ENCODE measurements at regions not wholly inside any gene's neighbourhood (a gene's known extent, or its start where the extent isn't known, plus 50 kb on each side); places are given as distances from the start of the nearest gene placed in this dataset.
"Not testable (repeated sequence)": the region's sequence is repeated elsewhere in the genome, so short reads cannot be mapped to it uniquely, and the experiment has no call there.

DNA sequence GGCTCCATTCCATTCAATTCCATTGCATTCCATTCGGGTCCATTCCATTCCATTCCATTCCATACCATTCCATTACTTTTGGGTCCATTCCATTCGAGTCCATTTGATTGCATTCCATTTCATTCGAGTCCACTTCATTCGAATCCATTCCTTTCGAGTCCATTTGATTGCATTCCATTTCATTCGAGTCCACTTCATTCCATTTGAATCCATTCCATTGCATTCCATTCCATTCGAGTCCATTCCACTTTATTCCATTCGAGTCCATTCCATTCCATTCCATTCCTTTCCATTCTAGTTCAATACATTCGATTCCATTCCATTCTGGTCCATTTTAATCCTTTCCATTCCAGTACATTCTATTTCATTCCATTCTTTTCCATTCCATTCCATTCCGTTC, 334.0 kb downstream of the ZNF33B start:
- H3K9me3 ChIP-seq (ENCODE audit: control insufficient read depth, low read length, poor library complexity, severe bottlenecking), result peaks cover 27% of the 10 kb centered on the region
- H3K36me3 Mint-ChIP-seq (ENCODE audit: low read depth), result peaks cover 4% of the 10 kb centered on the region
- H3K4me3 Mint-ChIP-seq, result no peak overlapping the region
- ATAC-seq, result no peak
- no peak for DNase-seq
- no peaks in the 10 kb centered on the region for H3K27me3 Mint-ChIP-seq
- no peak overlapping the region for H3K27ac Mint-ChIP-seq
- no peaks in the 10 kb centered on the region for H3K4me1 Mint-ChIP-seq

DNA sequence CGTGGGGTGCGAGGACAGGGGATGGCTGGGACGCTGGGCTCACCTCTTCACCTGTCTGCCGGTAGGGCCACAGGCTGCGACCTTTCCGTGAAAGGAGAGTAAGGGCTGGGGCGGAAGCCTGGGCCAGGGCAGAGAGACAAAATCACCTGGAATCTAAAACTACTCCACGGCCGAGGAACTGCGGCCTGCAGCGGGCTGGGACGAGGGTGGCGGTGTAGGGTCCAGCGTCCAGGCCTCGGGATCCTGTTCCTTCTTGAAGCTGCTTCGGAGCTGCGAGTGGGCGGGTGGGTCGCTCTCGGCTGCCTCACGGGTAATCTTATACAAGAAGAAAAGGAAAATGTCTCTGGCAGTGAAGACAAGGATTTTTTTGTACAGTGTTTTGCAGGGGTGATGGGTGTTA, 356.5 kb downstream of the ZNF33B start:
- H3K9me3 ChIP-seq (ENCODE audit: control insufficient read depth, low read length, poor library complexity, severe bottlenecking); DNase-seq; H3K4me3 Mint-ChIP-seq; H3K27ac Mint-ChIP-seq; H3K36me3 Mint-ChIP-seq (ENCODE audit: low read depth); ATAC-seq; H3K4me1 Mint-ChIP-seq; H3K27me3 Mint-ChIP-seq: not testable (repeated sequence)

GRCh38 chr10:42269788-42270187, 368.6 kb downstream of the ZNF33B start:
- DNase-seq; H3K9me3 ChIP-seq (ENCODE audit: control insufficient read depth, low read length, poor library complexity, severe bottlenecking); ATAC-seq; H3K36me3 Mint-ChIP-seq (ENCODE audit: low read depth); H3K4me1 Mint-ChIP-seq; H3K27ac Mint-ChIP-seq; H3K27me3 Mint-ChIP-seq; H3K4me3 Mint-ChIP-seq: not testable (repeated sequence)

- DNase-seq; H3K4me1 Mint-ChIP-seq; H3K36me3 Mint-ChIP-seq (ENCODE audit: low read depth); H3K27me3 Mint-ChIP-seq; H3K4me3 Mint-ChIP-seq; H3K27ac Mint-ChIP-seq; H3K9me3 ChIP-seq (ENCODE audit: control insufficient read depth, low read length, poor library complexity, severe bottlenecking); ATAC-seq: not testable (repeated sequence)
Observed at GRCh38 chr10:42263259-42263658, 375.1 kb downstream of the ZNF33B start.

DNA sequence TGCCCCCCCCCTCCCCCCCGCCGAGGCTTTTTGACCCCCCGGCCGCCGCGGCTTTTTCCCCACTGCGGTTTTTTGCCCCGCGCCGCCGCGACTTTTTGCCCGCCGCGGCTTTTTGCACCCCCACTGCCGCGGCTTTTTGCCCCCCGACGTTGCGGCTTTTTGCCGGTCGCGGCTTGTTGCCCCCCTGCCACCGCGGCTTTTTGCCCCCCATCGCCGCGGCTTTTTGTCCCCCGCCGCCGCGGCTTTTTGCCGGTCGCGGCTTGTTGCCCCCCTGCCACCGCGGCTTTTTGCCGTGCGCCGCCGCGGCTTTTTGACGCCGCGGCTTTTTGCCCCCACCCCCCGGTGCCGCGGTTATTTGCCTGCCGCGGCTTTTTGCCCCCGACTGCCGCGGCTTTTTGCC, 395.4 kb downstream of the ZNF33B start:
- H3K36me3 Mint-ChIP-seq (ENCODE audit: low read depth); DNase-seq: not testable (repeated sequence)
- H3K27me3 Mint-ChIP-seq, result peaks cover 33% of the 10 kb centered on the region

GRCh38 chr10:42242135-42242805, 396.1 kb downstream of the ZNF33B start:
- no peaks in the 10 kb centered on the region for H3K9me3 ChIP-seq (ENCODE audit: control insufficient read depth, low read length, poor library complexity, severe bottlenecking)
- ATAC-seq, result no peak
- no peak for DNase-seq
- Mint-ChIP-seq H3K4me3 (no peak overlapping the region), H3K27me3 (peaks cover 31% of the 10 kb centered on the region), H3K4me1 (peaks cover 4% of the 10 kb centered on the region), H3K27ac (no peak overlapping the region), H3K36me3 (ENCODE audit: low read depth) (peaks cover 3% of the 10 kb centered on the region)

More for the DNA sequence above, 395.4 kb downstream of the ZNF33B start:
- not testable (repeated sequence) for H3K4me1 Mint-ChIP-seq; H3K4me3 Mint-ChIP-seq; ATAC-seq; H3K27ac Mint-ChIP-seq; H3K9me3 ChIP-seq (ENCODE audit: control insufficient read depth, low read length, poor library complexity, severe bottlenecking)

GRCh38 chr10:42236401-42236800, 402.0 kb downstream of the ZNF33B start:
- H3K27ac Mint-ChIP-seq; H3K36me3 Mint-ChIP-seq (ENCODE audit: low read depth); H3K9me3 ChIP-seq (ENCODE audit: control insufficient read depth, low read length, poor library complexity, severe bottlenecking); H3K4me3 Mint-ChIP-seq; ATAC-seq; DNase-seq; H3K27me3 Mint-ChIP-seq; H3K4me1 Mint-ChIP-seq: not testable (repeated sequence)

GRCh38 chr10:42235736-42236135, 402.6 kb downstream of the ZNF33B start:
- not testable (repeated sequence) for DNase-seq; ATAC-seq; H3K36me3 Mint-ChIP-seq (ENCODE audit: low read depth); H3K4me1 Mint-ChIP-seq; H3K27ac Mint-ChIP-seq; H3K9me3 ChIP-seq (ENCODE audit: control insufficient read depth, low read length, poor library complexity, severe bottlenecking); H3K4me3 Mint-ChIP-seq; H3K27me3 Mint-ChIP-seq

- H3K9me3 ChIP-seq (ENCODE audit: control insufficient read depth, low read length, poor library complexity, severe bottlenecking); H3K36me3 Mint-ChIP-seq (ENCODE audit: low read depth); H3K27ac Mint-ChIP-seq; H3K4me1 Mint-ChIP-seq; ATAC-seq; H3K4me3 Mint-ChIP-seq; H3K27me3 Mint-ChIP-seq; DNase-seq: not testable (repeated sequence)
Observed at GRCh38 chr10:42235241-42235640, 403.1 kb downstream of the ZNF33B start.

- not testable (repeated sequence) for H3K9me3 ChIP-seq (ENCODE audit: control insufficient read depth, low read length, poor library complexity, severe bottlenecking); H3K4me3 Mint-ChIP-seq
Observed at GRCh38 chr10:42234506-42234905, 403.9 kb downstream of the ZNF33B start.

DNA sequence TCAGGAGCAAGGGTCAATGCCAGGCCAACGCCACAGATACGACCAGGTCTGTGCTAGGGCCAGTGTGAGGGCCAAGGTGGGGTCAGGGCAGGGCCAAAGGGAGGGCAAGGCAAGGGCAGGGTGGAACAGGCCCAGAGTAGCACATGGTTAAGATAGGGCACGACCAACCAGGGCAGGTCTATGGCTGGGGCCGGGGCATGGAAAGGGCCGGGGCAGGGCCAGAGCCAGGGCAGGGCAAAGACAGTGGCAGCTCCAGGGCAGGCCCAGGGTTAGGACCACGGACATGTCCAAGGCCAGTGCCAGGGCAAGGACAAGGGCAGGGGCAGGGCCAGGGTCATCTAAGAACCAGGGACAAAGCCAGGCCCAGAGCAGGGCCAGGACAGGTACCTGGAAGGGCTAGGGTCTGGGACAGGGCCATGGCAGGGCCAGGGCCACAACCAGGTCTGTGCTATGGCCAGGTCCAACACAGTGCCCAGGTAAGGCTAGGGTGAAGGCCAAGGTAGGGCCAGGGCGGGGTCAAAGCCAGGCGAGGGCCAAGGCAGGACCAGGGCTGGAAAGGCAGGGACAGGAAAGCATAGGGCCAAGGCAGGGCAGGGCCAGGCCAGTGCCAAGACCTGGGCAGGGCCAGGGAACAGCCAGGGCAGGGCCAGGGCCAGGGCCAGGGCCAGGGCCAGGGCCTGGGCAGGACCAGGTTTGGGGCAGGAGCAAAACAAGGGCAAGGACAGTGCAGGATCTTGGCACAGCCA, 404.7 kb downstream of the ZNF33B start:
- H3K27ac Mint-ChIP-seq; H3K36me3 Mint-ChIP-seq (ENCODE audit: low read depth): not testable (repeated sequence)

More at GRCh38 chr10:42234506-42234905, 403.9 kb downstream of the ZNF33B start:
- H3K36me3 Mint-ChIP-seq (ENCODE audit: low read depth); H3K27me3 Mint-ChIP-seq; DNase-seq; H3K27ac Mint-ChIP-seq; ATAC-seq; H3K4me1 Mint-ChIP-seq: not testable (repeated sequence)

GRCh38 chr10:42232955-42233354, 405.4 kb downstream of the ZNF33B start:
- not testable (repeated sequence) for H3K36me3 Mint-ChIP-seq (ENCODE audit: low read depth); H3K27me3 Mint-ChIP-seq; H3K4me1 Mint-ChIP-seq; H3K27ac Mint-ChIP-seq; ATAC-seq; H3K4me3 Mint-ChIP-seq; H3K9me3 ChIP-seq (ENCODE audit: control insufficient read depth, low read length, poor library complexity, severe bottlenecking); DNase-seq

More for the DNA sequence above, 404.7 kb downstream of the ZNF33B start:
- not testable (repeated sequence) for H3K4me3 Mint-ChIP-seq; DNase-seq; H3K27me3 Mint-ChIP-seq; ATAC-seq; H3K9me3 ChIP-seq (ENCODE audit: control insufficient read depth, low read length, poor library complexity, severe bottlenecking); H3K4me1 Mint-ChIP-seq

GRCh38 chr10:42230812-42231211, 407.6 kb downstream of the ZNF33B start:
- ATAC-seq, result not testable (repeated sequence)

GRCh38 chr10:42230115-42230514, 408.3 kb downstream of the ZNF33B start:
- H3K27me3 Mint-ChIP-seq; H3K27ac Mint-ChIP-seq; DNase-seq; ATAC-seq; H3K36me3 Mint-ChIP-seq (ENCODE audit: low read depth); H3K4me1 Mint-ChIP-seq; H3K9me3 ChIP-seq (ENCODE audit: control insufficient read depth, low read length, poor library complexity, severe bottlenecking); H3K4me3 Mint-ChIP-seq: not testable (repeated sequence)

More at GRCh38 chr10:42230812-42231211, 407.6 kb downstream of the ZNF33B start:
- H3K4me1 Mint-ChIP-seq; H3K4me3 Mint-ChIP-seq; H3K27ac Mint-ChIP-seq; H3K27me3 Mint-ChIP-seq; DNase-seq; H3K9me3 ChIP-seq (ENCODE audit: control insufficient read depth, low read length, poor library complexity, severe bottlenecking); H3K36me3 Mint-ChIP-seq (ENCODE audit: low read depth): not testable (repeated sequence)

All from T-helper 17 cell (primary cell).